ENCODE measurements at regions not wholly inside any gene's neighbourhood (a gene's known extent, or its start where the extent isn't known, plus 50 kb on each side); places are given as distances from the start of the nearest gene placed in this dataset.

GRCh38 chr5:145703856-145704255 lies 131.3 kb downstream of the PRELID2 start:
- intact Hi-C loops (cut with micrococcal nuclease; ENCODE audit: unreplicated experiment): no loop called here
- CTCF ChIA-PET: no interaction called here
- no peak for TF ChIP-seq CTCF (IDR thresholded peaks at IDR 0.05)
- no peak for TF ChIP-seq SIN3A (IDR thresholded peaks at IDR 0.05; ENCODE audit: borderline replicate concordance, insufficient read depth, low read depth, low read length)
- no peak for TF ChIP-seq TCF7L2 (IDR thresholded peaks at IDR 0.05; ENCODE audit: low read depth, low read length)
- no peak for TF ChIP-seq POLR2AphosphoS5 (IDR thresholded peaks at IDR 0.05; ENCODE audit: low read depth, low read length)
- no peak for TF ChIP-seq REST (IDR thresholded peaks at IDR 0.05; ENCODE audit: insufficient read depth in 1 of 2, low read depth in 2 of 2, low read length in 1 of 2)
- Histone ChIP-seq H3K27me3 (ENCODE audit: control insufficient read depth, insufficient read depth, low read length) (no peaks in the 10 kb centered on the region), H3K36me3 (ENCODE audit: control insufficient read depth, insufficient read depth, low read length) (no peaks in the 10 kb centered on the region), H3K4me1 (ENCODE audit: control insufficient read depth, insufficient read depth, low read length) (no peaks in the 10 kb centered on the region), H3K27ac (ENCODE audit: low read length) (no peak overlapping the region), H3K9me3 (ENCODE audit: control insufficient read depth, insufficient read depth, low read depth, low read length) (no peaks in the 10 kb centered on the region), H3K4me3 (ENCODE audit: low read depth in 2 of 2, low read length in 2 of 2) (no peak overlapping the region)
- POLR2A ChIA-PET: interaction anchor here (0.5 kb wide), 1 partner anchor 727 kb away, joined by 6 read pairs; no protein-coding TSS in a partner anchor
- ATAC-seq: no peak
- BruUV-seq (replicated peaks): no TSS peak
- in situ Hi-C loops (cut with HindIII; ENCODE audit: low pct_unique_long_range_greater_than_20kb, low sequenced_read_pairs): no loop called here
- no peak for DNase-seq (ENCODE audit: low read depth, low spot score)

- no TSS peak for BruUV-seq (replicated peaks)
- H3K27me3 ChIP-seq (ENCODE audit: control insufficient read depth, insufficient read depth, low read length): no peaks in the 10 kb centered on the region
- H3K4me3 ChIP-seq (ENCODE audit: low read depth in 2 of 2, low read length in 2 of 2): no peak overlapping the region
- intact Hi-C loops (cut with micrococcal nuclease; ENCODE audit: unreplicated experiment): no loop called here
- H3K27ac ChIP-seq (ENCODE audit: low read length): no peak overlapping the region
- no peaks in the 10 kb centered on the region for H3K4me1 ChIP-seq (ENCODE audit: control insufficient read depth, insufficient read depth, low read length)
- ATAC-seq (no peak), DNase-seq (ENCODE audit: low read depth, low spot score) (no peak)
- TF ChIP-seq TCF7L2 (IDR thresholded peaks at IDR 0.05; ENCODE audit: low read depth, low read length): no peak
- TF ChIP-seq SIN3A (IDR thresholded peaks at IDR 0.05; ENCODE audit: borderline replicate concordance, insufficient read depth, low read depth, low read length): no peak
- no peak; the same call in 1 of the 2 replicates for TF ChIP-seq CTCF (IDR thresholded peaks at IDR 0.05)
- TF ChIP-seq REST (IDR thresholded peaks at IDR 0.05; ENCODE audit: insufficient read depth in 1 of 2, low read depth in 2 of 2, low read length in 1 of 2): no peak
- TF ChIP-seq POLR2AphosphoS5 (IDR thresholded peaks at IDR 0.05; ENCODE audit: low read depth, low read length): no peak
- ChIA-PET POLR2A (no interaction called here), CTCF (no interaction called here)
- no peaks in the 10 kb centered on the region for H3K9me3 ChIP-seq (ENCODE audit: control insufficient read depth, insufficient read depth, low read depth, low read length)
- in situ Hi-C loops (cut with HindIII; ENCODE audit: low pct_unique_long_range_greater_than_20kb, low sequenced_read_pairs): no loop called here
- no peaks in the 10 kb centered on the region for H3K36me3 ChIP-seq (ENCODE audit: control insufficient read depth, insufficient read depth, low read length)
Measured at GRCh38 chr5:145701404-145701803, 133.7 kb downstream of the PRELID2 start.
